GM12878 (cell line): ENCODE measurements at regions not wholly inside any gene's neighbourhood (a gene's known extent, or its start where the extent isn't known, plus 50 kb on each side); places are given as distances from the start of the nearest gene placed in this dataset.

Experiments
- ATAC-seq: fragments of 200-7000 bp; cut with Tn5 transposase; 3 replicates; pipeline ENCODE4 v1.9.1; 2020; ENCODE audit warnings: mild to moderate bottlenecking, moderate library complexity
- BruUV-seq: library from RNA; stranded (reverse); fragments of 400-500 nt; replicated peaks from 2 replicates; lab custom pipeline; 2021; lab: Mats Ljungman, UMichigan
- CTCF ChIA-PET: fragments of 300-600 bp; sonication (Branson Sonifier 250); formaldehyde crosslinking; extraction: SDS; loops from one replicate; lab custom pipeline; 2021; ENCODE audit warnings: inconsistent platforms; lab: Yijun Ruan, JAX
- POLR2A ChIA-PET: fragments of 350-600 bp; formaldehyde crosslinking; extraction: SDS; loops from one replicate; lab custom pipeline; 2021; ENCODE audit warnings: inconsistent platforms; lab: Charles Lee
- RAD21 ChIA-PET: fragments of 300-600 bp; sonication (Branson Sonifier 250); formaldehyde crosslinking; loops from one replicate; lab custom pipeline; 2023; ENCODE audit warnings: antibody characterized with exemption; ENCODE audit not compliant: unreplicated experiment; lab: Charles Lee
- SMC1A ChIA-PET: fragments of 300-600 bp; sonication (Branson Sonifier 250); formaldehyde crosslinking; loops from one replicate; lab custom pipeline; 2023; ENCODE audit not compliant: unreplicated experiment, uncharacterized antibody; lab: Charles Lee
- DNase-seq: peaks from one replicate; pipeline ENCODE4 v3.0.0-alpha.2; 2011; ENCODE audit warnings: low read depth, low spot score
- FAIRE-seq: peaks from 3 replicates; lab custom pipeline; 2011; peaks lifted over from hg19 to GRCh38; lab: Jason Lieb, UNC
- H2AFZ ChIP-seq: 2 replicates; pipeline ENCODE4 v1.6.0; 2011; ENCODE audit warnings: low read depth, low read length, control low read depth; ENCODE audit not compliant: control insufficient read depth
- H3K27ac ChIP-seq: 2 replicates; pipeline ENCODE4 v1.5.1; 2011; ENCODE audit warnings: control low read depth; ENCODE audit not compliant: control insufficient read depth, insufficient read depth
- H3K27me3 ChIP-seq, 2 experiments: replicated peaks in 1 of 2; 2 replicates each; pipeline versions ENCODE4 v1.6.0 to v1.6.1; 2011; ENCODE audit warnings: low read length in 1 of 2; ENCODE audit not compliant: control insufficient read depth in 2 of 2, insufficient read depth in 2 of 2
- H3K36me3 ChIP-seq, 2 experiments: 2 replicates each; pipeline ENCODE4 v1.5.1; 2011; ENCODE audit warnings: low read length in 1 of 2; ENCODE audit not compliant: control insufficient read depth in 2 of 2, insufficient read depth in 2 of 2
- H3K4me1 ChIP-seq: 2 replicates; pipeline ENCODE4 v1.6.1; 2011; ENCODE audit warnings: mild to moderate bottlenecking, low read length, moderate library complexity, mixed read lengths; ENCODE audit not compliant: control insufficient read depth, insufficient read depth
- H3K4me2 ChIP-seq: 2 replicates; pipeline ENCODE4 v1.6.0; 2011; ENCODE audit warnings: control low read depth; ENCODE audit not compliant: control insufficient read depth, insufficient read depth
- H3K4me3 ChIP-seq: fragments of 200-600 bp; sonication (generic); 2 replicates; pipeline ENCODE4 v1.5.1; 2016
- H3K79me2 ChIP-seq: 2 replicates; pipeline ENCODE4 v1.6.0; 2011; ENCODE audit warnings: low read length; ENCODE audit not compliant: control insufficient read depth, insufficient read depth
- H3K9ac ChIP-seq: 2 replicates; pipeline ENCODE4 v1.8.0; 2011; ENCODE audit warnings: low read length, control low read depth, mixed read lengths; ENCODE audit not compliant: control insufficient read depth, insufficient read depth
- H3K9me3 ChIP-seq: replicated peaks from 3 replicates; pipeline ENCODE4 v1.5.1; 2011; ENCODE audit warnings: mild to moderate bottlenecking, low read length; ENCODE audit not compliant: control insufficient read depth, insufficient read depth
- H4K20me1 ChIP-seq: 2 replicates; pipeline ENCODE4 v1.6.0; 2011; ENCODE audit not compliant: control insufficient read depth, insufficient read depth
- BHLHE40 ChIP-seq, 2 experiments: fragments of 450-650 bp in 1 of 2; IDR thresholded peaks; 2 replicates each; pipeline ENCODE4 v1.6.1; 2011 to 2017; ENCODE audit warnings: low read depth in 2 of 2, borderline replicate concordance in 1 of 2, improper control_type of control experiment in 1 of 2, low read length in 1 of 2, mild to moderate bottlenecking in 1 of 2
- EED ChIP-seq: sonication (generic); IDR thresholded peaks from 2 replicates; pipeline ENCODE4 v1.6.1; 2016; ENCODE audit warnings: antibody characterized with exemption, low read depth
- EP300 ChIP-seq, 2 experiments: fragments of 150-350 bp in 1 of 2; IDR thresholded peaks; 2 replicates each; pipeline ENCODE4 v1.6.1; 2011 to 2012; ENCODE audit warnings: low read depth in 2 of 2, low read length in 2 of 2, borderline replicate concordance in 1 of 2, improper control_type of control experiment in 1 of 2, inconsistent platforms in 1 of 2; ENCODE audit not compliant: control insufficient read depth in 1 of 2
- JUNB ChIP-seq: IDR thresholded peaks from 2 replicates; pipeline ENCODE4 v1.6.1; 2016; ENCODE audit warnings: antibody characterized with exemption, mild to moderate bottlenecking
- NR2C2 ChIP-seq: IDR thresholded peaks from 2 replicates; pipeline ENCODE4 v1.6.1; 2011; ENCODE audit warnings: borderline replicate concordance, low read depth; ENCODE audit not compliant: control insufficient read depth, insufficient read length
- PAX8 ChIP-seq: fragments of 450-650 bp; IDR thresholded peaks from 2 replicates; pipeline ENCODE4 v1.6.1; 2017; ENCODE audit warnings: mild to moderate bottlenecking, moderate library complexity
- RB1 ChIP-seq: fragments of 450-650 bp; formaldehyde crosslinking; IDR thresholded peaks from 2 replicates; pipeline ENCODE4 v1.6.1; 2017; ENCODE audit warnings: mild to moderate bottlenecking, borderline replicate concordance
- RELA ChIP-seq: fragments of 450-650 bp; IDR thresholded peaks from 2 replicates; pipeline ENCODE4 v1.8.0; 2014; ENCODE audit warnings: borderline replicate concordance; ENCODE audit not compliant: partially characterized antibody
- SREBF1 ChIP-seq: IDR thresholded peaks from 2 replicates; pipeline ENCODE4 v1.6.1; 2012; ENCODE audit warnings: mild to moderate bottlenecking, low read length
- ZNF207 ChIP-seq: fragments of 450-650 bp; IDR thresholded peaks from 2 replicates; pipeline ENCODE4 v1.6.1; 2014; ENCODE audit warnings: antibody characterized with exemption, mild to moderate bottlenecking, borderline replicate concordance
- WGBS: methylation state at CpG from one replicate; pipeline ENCODE4 v1.1.6; 2016; ENCODE audit warnings: low lambda C conversion rate; ENCODE audit not compliant: insufficient replicate concordance, insufficient coverage; ENCODE audit errors: missing lambda C conversion rate; 5-methylcytosine and 5-hydroxymethylcytosine counted together
- in situ Hi-C: fragments of 300-500 bp; cut with MboI; formaldehyde crosslinking; loops from 9 replicates; pipeline ENCODE4 v1.14.3; 2018; ENCODE audit warnings: mixed read lengths
- intact Hi-C: fragments of 100-400 bp; cut with micrococcal nuclease; formaldehyde crosslinking; loops from one replicate; pipeline ENCODE4 v1.14.2; 2022; ENCODE audit not compliant: unreplicated experiment
- TF ChIP-seq, protein P1 (sequence below): fragments of 450-650 bp; IDR thresholded peaks from 2 replicates; pipeline ENCODE4 v1.6.1; 2016; ENCODE audit warnings: mild to moderate bottlenecking
- TF ChIP-seq, protein P2 (sequence below): IDR thresholded peaks from 2 replicates; pipeline ENCODE4 v1.6.1; 2011; ENCODE audit warnings: low read depth, mild to moderate bottlenecking, low read length, moderate library complexity, borderline replicate concordance; ENCODE audit errors: extremely low read depth
- TF ChIP-seq, protein P3 (sequence below): fragments of 450-650 bp; IDR thresholded peaks from 2 replicates; pipeline ENCODE4 v1.6.1; 2017; ENCODE audit warnings: low read depth, mild to moderate bottlenecking, moderate library complexity
- TF ChIP-seq, protein P4 (sequence below): fragments of 450-650 bp; formaldehyde crosslinking; IDR thresholded peaks from 2 replicates; pipeline ENCODE4 v1.4.0; 2020; ENCODE audit warnings: mild to moderate bottlenecking, moderate library complexity
- TF ChIP-seq, protein P5 (sequence below): fragments of 450-650 bp; IDR thresholded peaks from 2 replicates; pipeline ENCODE4 v1.6.1; 2018; ENCODE audit warnings: borderline replicate concordance, mild to moderate bottlenecking; ENCODE audit not compliant: partially characterized antibody

DNA sequence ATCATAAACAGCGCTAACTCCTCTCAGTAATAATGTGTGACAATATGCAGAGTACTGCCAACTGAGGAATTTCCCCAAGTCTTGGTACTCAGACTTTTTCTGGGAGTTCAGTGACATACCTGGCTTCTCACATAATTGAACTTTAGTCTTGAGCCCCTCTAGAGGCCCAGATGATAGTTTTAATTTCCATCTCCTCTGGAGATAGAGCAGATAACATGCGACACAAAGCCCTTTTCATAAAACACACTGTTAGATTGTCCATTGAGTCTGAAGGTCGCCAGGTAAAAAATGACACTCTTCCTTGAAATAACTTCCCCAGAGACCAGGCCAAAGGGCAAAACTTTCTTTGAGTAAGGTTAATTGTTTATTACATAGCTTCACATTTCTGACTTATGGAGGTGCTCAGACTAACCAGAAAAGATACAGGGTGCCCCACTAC lies 476.0 kb downstream of the RASEF start:
- no peaks in the 10 kb centered on the region for H3K9me3 ChIP-seq
- in situ Hi-C loops, result no loop called here
- FAIRE-seq (no peak), ATAC-seq (no peak), DNase-seq (no peak)
- H3K27ac ChIP-seq, result no peak overlapping the region
- H3K4me1 ChIP-seq, result no peaks in the 10 kb centered on the region
- H3K4me3 ChIP-seq, result no peak overlapping the region
- no peaks in the 10 kb centered on the region for H3K79me2 ChIP-seq
- CTCF ChIA-PET, result no interaction called here
- H4K20me1 ChIP-seq, result no peaks in the 10 kb centered on the region
- H2AFZ ChIP-seq, result no peak overlapping the region
- H3K4me2 ChIP-seq, result no peak overlapping the region
- SMC1A ChIA-PET, result no interaction called here
- BruUV-seq, result no TSS peak
- no peaks in the 10 kb centered on the region for H3K27me3 ChIP-seq
- RAD21 ChIA-PET, result no interaction called here
- POLR2A ChIA-PET, result no interaction called here
- 0% methylated on average over 3 of the region's 3 CpGs for WGBS
- intact Hi-C loops, result no loop called here
- no peaks in the 10 kb centered on the region for H3K36me3 ChIP-seq
- no peak overlapping the region for H3K9ac ChIP-seq
- TF ChIP-seq SREBF1, result no peak
- no peak for TF ChIP-seq RB1
- TF ChIP-seq RELA, result no peak
- TF ChIP-seq, protein P1, sequence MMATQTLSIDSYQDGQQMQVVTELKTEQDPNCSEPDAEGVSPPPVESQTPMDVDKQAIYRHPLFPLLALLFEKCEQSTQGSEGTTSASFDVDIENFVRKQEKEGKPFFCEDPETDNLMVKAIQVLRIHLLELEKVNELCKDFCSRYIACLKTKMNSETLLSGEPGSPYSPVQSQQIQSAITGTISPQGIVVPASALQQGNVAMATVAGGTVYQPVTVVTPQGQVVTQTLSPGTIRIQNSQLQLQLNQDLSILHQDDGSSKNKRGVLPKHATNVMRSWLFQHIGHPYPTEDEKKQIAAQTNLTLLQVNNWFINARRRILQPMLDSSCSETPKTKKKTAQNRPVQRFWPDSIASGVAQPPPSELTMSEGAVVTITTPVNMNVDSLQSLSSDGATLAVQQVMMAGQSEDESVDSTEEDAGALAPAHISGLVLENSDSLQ, result no peak
- TF ChIP-seq ZNF207, result no peak
- TF ChIP-seq, protein P2, sequence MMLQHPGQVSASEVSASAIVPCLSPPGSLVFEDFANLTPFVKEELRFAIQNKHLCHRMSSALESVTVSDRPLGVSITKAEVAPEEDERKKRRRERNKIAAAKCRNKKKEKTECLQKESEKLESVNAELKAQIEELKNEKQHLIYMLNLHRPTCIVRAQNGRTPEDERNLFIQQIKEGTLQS, result no peak
- TF ChIP-seq NR2C2, result no peak
- TF ChIP-seq, protein P3, sequence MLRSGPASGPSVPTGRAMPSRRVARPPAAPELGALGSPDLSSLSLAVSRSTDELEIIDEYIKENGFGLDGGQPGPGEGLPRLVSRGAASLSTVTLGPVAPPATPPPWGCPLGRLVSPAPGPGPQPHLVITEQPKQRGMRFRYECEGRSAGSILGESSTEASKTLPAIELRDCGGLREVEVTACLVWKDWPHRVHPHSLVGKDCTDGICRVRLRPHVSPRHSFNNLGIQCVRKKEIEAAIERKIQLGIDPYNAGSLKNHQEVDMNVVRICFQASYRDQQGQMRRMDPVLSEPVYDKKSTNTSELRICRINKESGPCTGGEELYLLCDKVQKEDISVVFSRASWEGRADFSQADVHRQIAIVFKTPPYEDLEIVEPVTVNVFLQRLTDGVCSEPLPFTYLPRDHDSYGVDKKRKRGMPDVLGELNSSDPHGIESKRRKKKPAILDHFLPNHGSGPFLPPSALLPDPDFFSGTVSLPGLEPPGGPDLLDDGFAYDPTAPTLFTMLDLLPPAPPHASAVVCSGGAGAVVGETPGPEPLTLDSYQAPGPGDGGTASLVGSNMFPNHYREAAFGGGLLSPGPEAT, result no peak
- TF ChIP-seq, protein P4, sequence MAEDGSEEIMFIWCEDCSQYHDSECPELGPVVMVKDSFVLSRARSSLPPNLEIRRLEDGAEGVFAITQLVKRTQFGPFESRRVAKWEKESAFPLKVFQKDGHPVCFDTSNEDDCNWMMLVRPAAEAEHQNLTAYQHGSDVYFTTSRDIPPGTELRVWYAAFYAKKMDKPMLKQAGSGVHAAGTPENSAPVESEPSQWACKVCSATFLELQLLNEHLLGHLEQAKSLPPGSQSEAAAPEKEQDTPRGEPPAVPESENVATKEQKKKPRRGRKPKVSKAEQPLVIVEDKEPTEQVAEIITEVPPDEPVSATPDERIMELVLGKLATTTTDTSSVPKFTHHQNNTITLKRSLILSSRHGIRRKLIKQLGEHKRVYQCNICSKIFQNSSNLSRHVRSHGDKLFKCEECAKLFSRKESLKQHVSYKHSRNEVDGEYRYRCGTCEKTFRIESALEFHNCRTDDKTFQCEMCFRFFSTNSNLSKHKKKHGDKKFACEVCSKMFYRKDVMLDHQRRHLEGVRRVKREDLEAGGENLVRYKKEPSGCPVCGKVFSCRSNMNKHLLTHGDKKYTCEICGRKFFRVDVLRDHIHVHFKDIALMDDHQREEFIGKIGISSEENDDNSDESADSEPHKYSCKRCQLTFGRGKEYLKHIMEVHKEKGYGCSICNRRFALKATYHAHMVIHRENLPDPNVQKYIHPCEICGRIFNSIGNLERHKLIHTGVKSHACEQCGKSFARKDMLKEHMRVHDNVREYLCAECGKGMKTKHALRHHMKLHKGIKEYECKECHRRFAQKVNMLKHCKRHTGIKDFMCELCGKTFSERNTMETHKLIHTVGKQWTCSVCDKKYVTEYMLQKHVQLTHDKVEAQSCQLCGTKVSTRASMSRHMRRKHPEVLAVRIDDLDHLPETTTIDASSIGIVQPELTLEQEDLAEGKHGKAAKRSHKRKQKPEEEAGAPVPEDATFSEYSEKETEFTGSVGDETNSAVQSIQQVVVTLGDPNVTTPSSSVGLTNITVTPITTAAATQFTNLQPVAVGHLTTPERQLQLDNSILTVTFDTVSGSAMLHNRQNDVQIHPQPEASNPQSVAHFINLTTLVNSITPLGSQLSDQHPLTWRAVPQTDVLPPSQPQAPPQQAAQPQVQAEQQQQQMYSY (CRISPR knock-in tag), result no peak
- TF ChIP-seq EP300 (IDR thresholded peaks at IDR 0.05; ENCODE audit: borderline replicate concordance in 1 of 2, control insufficient read depth in 1 of 2, low read depth in 2 of 2, low read length in 2 of 2), result no peak
- no peak for TF ChIP-seq JUNB
- TF ChIP-seq EED, result no peak
- TF ChIP-seq, protein P5, sequence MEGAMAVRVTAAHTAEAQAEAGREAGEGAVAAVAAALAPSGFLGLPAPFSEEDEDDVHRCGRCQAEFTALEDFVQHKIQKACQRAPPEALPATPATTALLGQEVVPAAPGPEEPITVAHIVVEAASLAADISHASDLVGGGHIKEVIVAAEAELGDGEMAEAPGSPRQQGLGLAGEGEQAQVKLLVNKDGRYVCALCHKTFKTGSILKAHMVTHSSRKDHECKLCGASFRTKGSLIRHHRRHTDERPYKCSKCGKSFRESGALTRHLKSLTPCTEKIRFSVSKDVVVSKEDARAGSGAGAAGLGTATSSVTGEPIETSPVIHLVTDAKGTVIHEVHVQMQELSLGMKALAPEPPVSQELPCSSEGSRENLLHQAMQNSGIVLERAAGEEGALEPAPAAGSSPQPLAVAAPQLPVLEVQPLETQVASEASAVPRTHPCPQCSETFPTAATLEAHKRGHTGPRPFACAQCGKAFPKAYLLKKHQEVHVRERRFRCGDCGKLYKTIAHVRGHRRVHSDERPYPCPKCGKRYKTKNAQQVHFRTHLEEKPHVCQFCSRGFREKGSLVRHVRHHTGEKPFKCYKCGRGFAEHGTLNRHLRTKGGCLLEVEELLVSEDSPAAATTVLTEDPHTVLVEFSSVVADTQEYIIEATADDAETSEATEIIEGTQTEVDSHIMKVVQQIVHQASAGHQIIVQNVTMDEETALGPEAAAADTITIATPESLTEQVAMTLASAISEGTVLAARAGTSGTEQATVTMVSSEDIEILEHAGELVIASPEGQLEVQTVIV, result no peak
- TF ChIP-seq PAX8, result no peak
- no peak for TF ChIP-seq BHLHE40 (IDR thresholded peaks at IDR 0.05; ENCODE audit: borderline replicate concordance in 1 of 2, low read depth in 2 of 2, low read length in 1 of 2)
